CD4-positive, alpha-beta T cell (primary cell): ENCODE measurements at regions not wholly inside any gene's neighbourhood (a gene's known extent, or its start where the extent isn't known, plus 50 kb on each side); places are given as distances from the start of the nearest gene placed in this dataset.

ENCODE experiments used
- ATAC-seq: fragments of 200-7000 bp; cut with Tn5 transposase; one replicate; pipeline ENCODE4 v1.10.0; 2022; ENCODE audit warnings: mild to moderate bottlenecking; ENCODE audit not compliant: poor library complexity
- CTCF ChIA-PET: fragments of 350-600 bp; sonication (Branson Sonifier 250); formaldehyde crosslinking; loops from one replicate; lab custom pipeline; 2021; ENCODE audit warnings: antibody characterized with exemption, inconsistent platforms; lab: Charles Lee
- POLR2A ChIA-PET: fragments of 350-600 bp; sonication (Branson Sonifier 250); formaldehyde crosslinking; loops from one replicate; lab custom pipeline; 2021; ENCODE audit warnings: antibody characterized with exemption, inconsistent platforms; lab: Charles Lee
- DNase-seq, 14 experiments: peaks; one replicate each; pipeline ENCODE4 v3.0.0-alpha.2; 2013 to 2020; ENCODE audit warnings: mixed read lengths in 2 of 14
- H3K27ac ChIP-seq, 2 donors: one replicate each; pipeline versions ENCODE4 v1.5.1 to v1.7.0; 2013; ENCODE audit warnings: low read length in 2 of 2, low read depth in 1 of 2, mild to moderate bottlenecking in 1 of 2
- H3K27me3 ChIP-seq, 2 experiments: 1 replicate in 1 of 2; 2 replicates in 1 of 2; pipeline versions ENCODE4 v1.6.1 to v1.7.0; 2013; ENCODE audit warnings: low read length in 2 of 2, control low read depth in 1 of 2, mild to moderate bottlenecking in 1 of 2, moderate library complexity in 1 of 2; ENCODE audit not compliant: insufficient read depth in 2 of 2, control insufficient read depth in 1 of 2
- H3K36me3 ChIP-seq: one replicate; pipeline ENCODE4 v1.6.1; 2013; ENCODE audit warnings: low read length, control low read depth; ENCODE audit not compliant: insufficient read depth
- H3K4me1 ChIP-seq: one replicate; pipeline ENCODE4 v1.6.1; 2013; ENCODE audit warnings: low read length, control low read depth; ENCODE audit not compliant: insufficient read depth
- H3K4me3 ChIP-seq: one replicate; pipeline ENCODE4 v1.5.1; 2013; ENCODE audit warnings: mild to moderate bottlenecking, low read length, moderate library complexity
- H3K9me3 ChIP-seq, 2 experiments: 1 replicate in 1 of 2; 2 replicates in 1 of 2; pipeline versions ENCODE4 v1.6.1 to v1.7.0; 2013; ENCODE audit warnings: low read length in 2 of 2, mild to moderate bottlenecking in 2 of 2, control low read depth in 1 of 2, moderate library complexity in 1 of 2; ENCODE audit not compliant: control insufficient read depth in 1 of 2, insufficient read depth in 1 of 2
- H3K27ac Mint-ChIP-seq: one replicate; pipeline ENCODE4 v1.8.0; 2020; ENCODE audit warnings: mixed read lengths
- H3K27me3 Mint-ChIP-seq: one replicate; pipeline ENCODE4 v1.8.0; 2021; ENCODE audit warnings: mixed read lengths
- H3K36me3 Mint-ChIP-seq: one replicate; pipeline ENCODE4 v1.8.0; 2021; ENCODE audit warnings: low read depth, mixed read lengths
- H3K4me1 Mint-ChIP-seq: one replicate; pipeline ENCODE4 v1.8.0; 2021; ENCODE audit warnings: low read depth, mixed read lengths
- H3K4me3 Mint-ChIP-seq: one replicate; pipeline ENCODE4 v1.8.0; 2020; ENCODE audit warnings: mild to moderate bottlenecking, mixed read lengths
- H3K9me3 Mint-ChIP-seq: one replicate; pipeline ENCODE4 v1.8.0; 2020; ENCODE audit warnings: mixed read lengths
- CTCF ChIP-seq: fragments of 200-600 bp; IDR thresholded peaks from one replicate; pipeline ENCODE4 v1.8.0; 2022; ENCODE audit warnings: antibody characterized with exemption, mild to moderate bottlenecking
- intact Hi-C, 2 experiments: fragments of 100-400 bp; cut with DNase I in 1 of 2; cut with micrococcal nuclease in 1 of 2; formaldehyde crosslinking; loops; one replicate each; pipeline versions ENCODE4 v1.15.1 to v1.9.0; 2023 to 2025; cut with DNase I, micrococcal nuclease

GRCh38 chr16:73308771-73309170 lies 260.8 kb upstream of the ZFHX3 start:
- H3K27ac Mint-ChIP-seq = no peak overlapping the region
- H3K4me3 ChIP-seq = no peak overlapping the region
- H3K9me3 Mint-ChIP-seq = peaks cover 2% of the 10 kb centered on the region
- no peaks in the 10 kb centered on the region for H3K4me1 Mint-ChIP-seq
- ChIA-PET POLR2A (no interaction called here), CTCF (no interaction called here)
- H3K9me3 ChIP-seq = peaks cover 0 to 7% of the 10 kb centered on the region in 2 experiments
- H3K4me3 Mint-ChIP-seq = no peak overlapping the region
- no peak for TF ChIP-seq CTCF
- no peaks in the 10 kb centered on the region for H3K4me1 ChIP-seq
- H3K36me3 Mint-ChIP-seq = no peaks in the 10 kb centered on the region
- intact Hi-C loops = no loop called here
- ATAC-seq (no peak), DNase-seq (no peak)
- no peaks in the 10 kb centered on the region for H3K27me3 ChIP-seq
- no peak overlapping the region for H3K27ac ChIP-seq
- no peaks in the 10 kb centered on the region for H3K36me3 ChIP-seq
- H3K27me3 Mint-ChIP-seq = peaks cover 6% of the 10 kb centered on the region

- Mint-ChIP-seq H3K36me3 (no peaks in the 10 kb centered on the region), H3K9me3 (peaks cover under 1% of the 10 kb centered on the region), H3K27me3 (peaks cover 6% of the 10 kb centered on the region), H3K4me3 (no peak overlapping the region), H3K4me1 (no peaks in the 10 kb centered on the region), H3K27ac (no peak overlapping the region)
- Histone ChIP-seq H3K4me1 (no peaks in the 10 kb centered on the region), H3K27ac (no peak overlapping the region), H3K4me3 (no peak overlapping the region), H3K9me3 (peaks cover 0 to 6% of the 10 kb centered on the region in 2 experiments), H3K36me3 (no peaks in the 10 kb centered on the region), H3K27me3 (no peaks in the 10 kb centered on the region)
- ChIA-PET CTCF (no interaction called here), POLR2A (no interaction called here)
- TF ChIP-seq CTCF = no peak
- intact Hi-C loops = no loop called here
- DNase-seq (no peak), ATAC-seq (no peak)
Observed at GRCh38 chr16:73306901-73307413, 259.0 kb upstream of the ZFHX3 start.

- Histone ChIP-seq H3K4me1 (no peaks in the 10 kb centered on the region), H3K36me3 (no peaks in the 10 kb centered on the region), H3K9me3 (peaks cover 0 to 11% of the 10 kb centered on the region in 2 experiments), H3K27ac (no peak overlapping the region), H3K4me3 (no peak overlapping the region), H3K27me3 (no peaks in the 10 kb centered on the region)
- Mint-ChIP-seq H3K27ac (no peak overlapping the region), H3K27me3 (peaks cover 3% of the 10 kb centered on the region), H3K9me3 (no peaks in the 10 kb centered on the region), H3K36me3 (no peaks in the 10 kb centered on the region), H3K4me1 (no peaks in the 10 kb centered on the region), H3K4me3 (no peak overlapping the region)
- POLR2A ChIA-PET = no interaction called here
- no peak for TF ChIP-seq CTCF
- DNase-seq (no peak), ATAC-seq (no peak)
- CTCF ChIA-PET = no interaction called here
- intact Hi-C loops = no loop called here
Observed at GRCh38 chr16:73304008-73304774, 256.3 kb upstream of the ZFHX3 start.
